ENCODE measurements at regions not wholly inside any gene's neighbourhood (a gene's known extent, or its start where the extent isn't known, plus 50 kb on each side); places are given as distances from the start of the nearest gene placed in this dataset.
"Not testable (repeated sequence)": the region's sequence is repeated elsewhere in the genome, so short reads cannot be mapped to it uniquely, and the experiment has no call there.

GRCh38 chrY:12391655-12392559 is 309.1 kb upstream of the USP9Y start:
- TF ChIP-seq EZH2 (IDR thresholded peaks at IDR 0.05; ENCODE audit: insufficient read depth, poor library complexity, severe bottlenecking); EZH2phosphoT487 (IDR thresholded peaks at IDR 0.05; ENCODE audit: insufficient read depth, low read depth): not testable (repeated sequence)

Measured in GM23248 (cell line).